IMR-90 (cell line): ENCODE measurements at regions not wholly inside any gene's neighbourhood (a gene's known extent, or its start where the extent isn't known, plus 50 kb on each side); places are given as distances from the start of the nearest gene placed in this dataset.

Source experiments
- ATAC-seq: fragments of 200-7000 bp; cut with Tn5 transposase; 2 replicates; pipeline ENCODE4 v1.9.1; 2020; ENCODE audit warnings: low read depth, mild to moderate bottlenecking, moderate library complexity
- BruUV-seq: library from RNA; stranded (reverse); fragments of 400-500 nt; replicated peaks from 2 replicates; lab custom pipeline; 2021; lab: Mats Ljungman, UMichigan
- CTCF ChIA-PET: fragments of 300-600 bp; formaldehyde crosslinking; extraction: SDS; loops from one replicate; lab custom pipeline; 2021; ENCODE audit warnings: antibody characterized with exemption; lab: Yijun Ruan, JAX
- POLR2A ChIA-PET: fragments of 300-600 bp; sonication (Branson Sonifier 250); formaldehyde crosslinking; loops from one replicate; lab custom pipeline; 2022; ENCODE audit warnings: antibody characterized with exemption; ENCODE audit not compliant: unreplicated experiment; lab: Charles Lee
- DNase-seq: peaks from one replicate; pipeline ENCODE4 v3.0.0; 2013
- H2AFZ ChIP-seq: replicated peaks from 2 replicates; pipeline ENCODE3; 2013; ENCODE audit warnings: low read length, mild to moderate bottlenecking; ENCODE audit not compliant: poor library complexity
- H2AK5ac ChIP-seq: 2 replicates; pipeline ENCODE4 v1.6.1; 2013; ENCODE audit warnings: low read depth, low read length, inconsistent platforms
- H2AK9ac ChIP-seq: replicated peaks from 2 replicates; pipeline ENCODE3; 2013; ENCODE audit warnings: mild to moderate bottlenecking, low read depth, low read length, moderate library complexity; ENCODE audit not compliant: poor library complexity
- H2BK120ac ChIP-seq: 2 replicates; pipeline ENCODE4 v1.6.1; 2013; ENCODE audit warnings: low read depth, low read length, inconsistent platforms
- H2BK15ac ChIP-seq: 3 replicates; pipeline ENCODE4 v1.6.1; 2013; ENCODE audit warnings: low read depth, low read length, inconsistent platforms
- H2BK20ac ChIP-seq: 2 replicates; pipeline ENCODE4 v1.6.1; 2013; ENCODE audit warnings: low read depth, mild to moderate bottlenecking, inconsistent platforms, low read length, moderate library complexity
- H2BK5ac ChIP-seq: 2 replicates; pipeline ENCODE4 v1.6.1; 2013; ENCODE audit warnings: mild to moderate bottlenecking, low read depth, low read length, inconsistent platforms; ENCODE audit not compliant: poor library complexity, severe bottlenecking
- H3K14ac ChIP-seq: replicated peaks from 2 replicates; pipeline ENCODE4 v1.6.1; 2013; ENCODE audit warnings: low read depth, low read length, inconsistent platforms
- H3K18ac ChIP-seq: 2 replicates; pipeline ENCODE4 v1.6.1; 2013; ENCODE audit warnings: low read depth, low read length, control low read depth
- H3K23ac ChIP-seq: 2 replicates; pipeline ENCODE4 v1.6.1; 2013; ENCODE audit warnings: low read depth, low read length, inconsistent platforms
- H3K27ac ChIP-seq: 2 replicates; pipeline ENCODE4 v1.5.1; 2013; ENCODE audit warnings: mild to moderate bottlenecking, control low read depth, low read length; ENCODE audit not compliant: insufficient read depth
- H3K27me3 ChIP-seq: 2 replicates; pipeline ENCODE4 v1.6.1; 2013; ENCODE audit warnings: low read length; ENCODE audit not compliant: control insufficient read depth, insufficient read depth
- H3K36me3 ChIP-seq: 2 replicates; pipeline ENCODE4 v1.6.1; 2013; ENCODE audit warnings: low read length, mixed read lengths; ENCODE audit not compliant: control insufficient read depth, insufficient read depth
- H3K4ac ChIP-seq: 2 replicates; pipeline ENCODE4 v1.6.1; 2013; ENCODE audit warnings: low read depth, low read length, inconsistent platforms
- H3K4me1 ChIP-seq: 2 replicates; pipeline ENCODE4 v1.6.1; 2013; ENCODE audit warnings: low read length, mixed read lengths; ENCODE audit not compliant: control insufficient read depth, insufficient read depth
- H3K4me2 ChIP-seq: 2 replicates; pipeline ENCODE4 v1.6.1; 2013; ENCODE audit warnings: low read depth, mild to moderate bottlenecking, control low read depth, low read length, moderate library complexity
- H3K4me3 ChIP-seq: 2 replicates; pipeline ENCODE4 v1.5.1; 2013; ENCODE audit warnings: low read depth, mild to moderate bottlenecking, control low read depth, low read length, moderate library complexity; ENCODE audit not compliant: insufficient read depth
- H3K56ac ChIP-seq: 2 replicates; pipeline ENCODE4 v1.6.1; 2013; ENCODE audit warnings: low read length, inconsistent platforms; ENCODE audit not compliant: insufficient read depth; ENCODE audit errors: extremely low read depth
- H3K79me1 ChIP-seq, 2 experiments: 2 replicates each; pipeline ENCODE4 v1.6.1; 2013; ENCODE audit warnings: low read length in 2 of 2, inconsistent platforms in 1 of 2, low read depth in 1 of 2
- H3K9ac ChIP-seq: 2 replicates; pipeline ENCODE4 v1.6.1; 2013; ENCODE audit warnings: low read depth, low read length, control low read depth
- H3K9me1 ChIP-seq: 2 replicates; pipeline ENCODE4 v1.6.1; 2013; ENCODE audit warnings: low read length, inconsistent platforms; ENCODE audit not compliant: insufficient read depth
- H3K9me3 ChIP-seq: 2 replicates; pipeline ENCODE4 v1.6.1; 2013; ENCODE audit warnings: low read length; ENCODE audit not compliant: control insufficient read depth, insufficient read depth
- H4K20me1 ChIP-seq: 2 replicates; pipeline ENCODE4 v1.6.1; 2013; ENCODE audit warnings: low read length, inconsistent platforms; ENCODE audit not compliant: insufficient read depth
- H4K5ac ChIP-seq: 2 replicates; pipeline ENCODE4 v1.6.1; 2013; ENCODE audit warnings: mild to moderate bottlenecking, low read depth, low read length, control low read depth
- H4K8ac ChIP-seq, 2 experiments: 2 replicates each; pipeline ENCODE4 v1.6.1; 2013; ENCODE audit warnings: low read depth in 2 of 2, low read length in 2 of 2, control low read depth in 1 of 2, inconsistent platforms in 1 of 2
- H4K91ac ChIP-seq: 2 replicates; pipeline ENCODE4 v1.6.1; 2013; ENCODE audit warnings: low read depth, low read length, inconsistent platforms; ENCODE audit not compliant: insufficient read depth
- BHLHE40 ChIP-seq: fragments of 150-350 bp; IDR thresholded peaks from 2 replicates; pipeline ENCODE4 v1.6.1; 2016; ENCODE audit warnings: mild to moderate bottlenecking, low read depth, low read length
- CEBPB ChIP-seq: IDR thresholded peaks from 2 replicates; pipeline ENCODE4 v1.6.1; 2012; ENCODE audit warnings: low read depth, low read length, improper control_type of control experiment
- CHD1 ChIP-seq: IDR thresholded peaks from 2 replicates; pipeline ENCODE4 v1.6.1; 2012; ENCODE audit warnings: low read depth, low read length, improper control_type of control experiment
- FOS ChIP-seq: fragments of 150-350 bp; IDR thresholded peaks from 2 replicates; pipeline ENCODE4 v1.6.1; 2016; ENCODE audit warnings: low read depth, low read length
- MAFK ChIP-seq: IDR thresholded peaks from 2 replicates; pipeline ENCODE4 v1.6.1; 2012; ENCODE audit warnings: low read depth, low read length, improper control_type of control experiment
- MAZ ChIP-seq: IDR thresholded peaks from 2 replicates; pipeline ENCODE4 v1.6.1; 2012; ENCODE audit warnings: low read depth, mild to moderate bottlenecking, low read length, improper control_type of control experiment, moderate library complexity, borderline replicate concordance
- MXI1 ChIP-seq: IDR thresholded peaks from 2 replicates; pipeline ENCODE4 v1.6.1; 2012; ENCODE audit warnings: low read depth, mild to moderate bottlenecking, low read length, moderate library complexity, borderline replicate concordance
- NFE2L2 ChIP-seq: fragments of 150-350 bp; IDR thresholded peaks from 2 replicates; pipeline ENCODE4 v1.6.1; 2016; ENCODE audit warnings: low read depth, mild to moderate bottlenecking, low read length
- POLR2A ChIP-seq: IDR thresholded peaks from 2 replicates; pipeline ENCODE4 v1.6.1; 2012; ENCODE audit warnings: mild to moderate bottlenecking, low read depth, low read length
- RAD21 ChIP-seq: IDR thresholded peaks from 2 replicates; pipeline ENCODE4 v1.6.1; 2012; ENCODE audit warnings: low read length, improper control_type of control experiment
- RFX5 ChIP-seq: IDR thresholded peaks from 2 replicates; pipeline ENCODE4 v1.8.0; 2012; ENCODE audit warnings: low read depth, mild to moderate bottlenecking, low read length, moderate library complexity
- SMC3 ChIP-seq: fragments of 150-350 bp; IDR thresholded peaks from 2 replicates; pipeline ENCODE4 v1.6.1; 2016; ENCODE audit warnings: low read depth, mild to moderate bottlenecking, antibody characterized with exemption, low read length, moderate library complexity
- WGBS, 2 experiments: methylation state at CpG; one replicate each; pipeline versions ENCODE4 v1.1.5 to v1.1.7; 2013; ENCODE audit warnings: missing lambda C conversion rate in 2 of 2; ENCODE audit not compliant: insufficient read length in 1 of 2; ENCODE audit errors: extremely low coverage in 2 of 2; 5-methylcytosine and 5-hydroxymethylcytosine counted together
- dilution Hi-C: fragments of 300-500 bp; cut with HindIII; formaldehyde crosslinking; loops from one replicate; pipeline ENCODE4 v1.14.3; 2018; ENCODE audit warnings: low sequenced_read_pairs; ENCODE audit not compliant: unreplicated experiment
- in situ Hi-C: fragments of 300-500 bp; cut with MboI; formaldehyde crosslinking; loops from 3 replicates; pipeline ENCODE4 v1.14.3; 2019; ENCODE audit warnings: low sequenced_read_pairs, inconsistent platforms, mixed read lengths
- intact Hi-C: fragments of 100-400 bp; cut with micrococcal nuclease; formaldehyde crosslinking; loops from 2 replicates; pipeline ENCODE4 v1.10.0; 2022
- TF ChIP-seq, protein P1 (sequence below): fragments of 150-350 bp; IDR thresholded peaks from 2 replicates; pipeline ENCODE4 v1.6.1; 2017; ENCODE audit warnings: mild to moderate bottlenecking, antibody characterized with exemption, low read length, low read depth
- TF ChIP-seq, protein P2 (sequence below): fragments of 150-350 bp; IDR thresholded peaks from 2 replicates; pipeline ENCODE4 v1.6.1; 2016; ENCODE audit warnings: low read depth, mild to moderate bottlenecking, low read length, moderate library complexity, borderline replicate concordance
- TF ChIP-seq, protein P3 (sequence below): conservative IDR thresholded peaks from 2 replicates; pipeline ENCODE4 v1.5.1; 2012; ENCODE audit warnings: mild to moderate bottlenecking, low read depth, low read length, improper control_type of control experiment

DNA sequence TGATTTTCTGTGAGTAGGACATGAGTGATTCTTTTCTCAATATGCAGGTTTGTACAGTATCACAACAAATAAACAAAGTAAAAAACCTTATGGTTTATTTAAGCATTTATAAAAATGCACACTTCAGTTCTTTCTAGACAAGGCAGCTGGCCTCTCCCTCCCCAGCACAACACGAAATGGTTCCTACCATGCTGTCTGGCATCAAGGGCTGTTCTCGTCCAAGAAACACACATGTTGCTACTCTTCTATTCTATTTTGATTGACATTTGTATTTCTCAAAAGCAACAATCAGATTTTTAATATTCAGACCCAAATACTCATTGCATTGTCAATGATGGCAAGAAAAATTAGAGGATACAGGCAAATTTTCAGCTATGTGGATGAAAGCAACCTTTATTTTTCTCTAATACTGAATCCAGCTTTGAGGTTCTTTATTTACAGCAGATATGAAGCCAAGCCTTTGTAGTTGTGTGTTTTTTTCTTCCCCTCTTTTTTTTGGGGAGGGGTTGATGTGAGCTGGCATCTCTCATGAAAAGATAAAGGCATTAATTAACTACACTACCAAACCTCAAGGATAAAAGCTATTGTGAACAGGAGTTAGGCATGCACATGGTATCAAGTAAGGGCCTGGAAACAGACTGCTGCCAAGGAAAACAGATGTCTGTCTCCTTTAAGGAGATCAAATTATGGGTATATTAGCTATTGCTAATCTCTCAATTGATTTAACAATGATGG is 96.4 kb upstream of the PREP start:
- Histone ChIP-seq H3K36me3 (no peaks in the 10 kb centered on the region), H3K79me1 (no peaks in the 10 kb centered on the region), H4K8ac (no peak overlapping the region), H2AK5ac (no peak overlapping the region), H3K9me1 (no peaks in the 10 kb centered on the region; the same call in 1 of the 2 replicates), H2BK5ac (no peak overlapping the region), H3K27me3 (no peaks in the 10 kb centered on the region), H3K9me3 (no peaks in the 10 kb centered on the region), H3K56ac (no peak overlapping the region), H4K5ac (no peak overlapping the region), H3K27ac (no peak overlapping the region), H3K18ac (no peak overlapping the region), H2AFZ (no peak overlapping the region), H3K9ac (no peak overlapping the region), H3K23ac (no peak overlapping the region), H2BK120ac (no peak overlapping the region), H3K4me2 (no peak overlapping the region), H2BK15ac (no peak overlapping the region), H2BK20ac (no peak overlapping the region), H4K20me1 (no peaks in the 10 kb centered on the region), H3K4me3 (no peak overlapping the region), H2AK9ac (no peak overlapping the region), H3K4me1 (no peaks in the 10 kb centered on the region), H3K4ac (no peak overlapping the region), H4K91ac (no peak overlapping the region), H3K14ac (no peak overlapping the region)
- in situ Hi-C loops (no loop called here), intact Hi-C loops (no loop called here), dilution Hi-C loops (no loop called here)
- ChIA-PET CTCF (interaction anchor here (0.5 kb wide), 1 partner anchor 11 kb away, joined by 6 read pairs; no protein-coding TSS in a partner anchor), POLR2A (no interaction called here)
- BruUV-seq: no TSS peak
- no CpG with 5 or more reads among the region's 2 CpGs for WGBS, 2 experiments
- ATAC-seq (no peak), DNase-seq (no peak)
- TF ChIP-seq RFX5: no peak
- no peak for TF ChIP-seq FOS
- no peak for TF ChIP-seq SMC3
- TF ChIP-seq RAD21: no peak
- no peak for TF ChIP-seq MXI1
- TF ChIP-seq, protein P1, sequence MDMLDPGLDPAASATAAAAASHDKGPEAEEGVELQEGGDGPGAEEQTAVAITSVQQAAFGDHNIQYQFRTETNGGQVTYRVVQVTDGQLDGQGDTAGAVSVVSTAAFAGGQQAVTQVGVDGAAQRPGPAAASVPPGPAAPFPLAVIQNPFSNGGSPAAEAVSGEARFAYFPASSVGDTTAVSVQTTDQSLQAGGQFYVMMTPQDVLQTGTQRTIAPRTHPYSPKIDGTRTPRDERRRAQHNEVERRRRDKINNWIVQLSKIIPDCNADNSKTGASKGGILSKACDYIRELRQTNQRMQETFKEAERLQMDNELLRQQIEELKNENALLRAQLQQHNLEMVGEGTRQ: no peak
- TF ChIP-seq, protein P2, sequence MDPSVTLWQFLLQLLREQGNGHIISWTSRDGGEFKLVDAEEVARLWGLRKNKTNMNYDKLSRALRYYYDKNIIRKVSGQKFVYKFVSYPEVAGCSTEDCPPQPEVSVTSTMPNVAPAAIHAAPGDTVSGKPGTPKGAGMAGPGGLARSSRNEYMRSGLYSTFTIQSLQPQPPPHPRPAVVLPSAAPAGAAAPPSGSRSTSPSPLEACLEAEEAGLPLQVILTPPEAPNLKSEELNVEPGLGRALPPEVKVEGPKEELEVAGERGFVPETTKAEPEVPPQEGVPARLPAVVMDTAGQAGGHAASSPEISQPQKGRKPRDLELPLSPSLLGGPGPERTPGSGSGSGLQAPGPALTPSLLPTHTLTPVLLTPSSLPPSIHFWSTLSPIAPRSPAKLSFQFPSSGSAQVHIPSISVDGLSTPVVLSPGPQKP: no peak
- TF ChIP-seq MAFK: no peak
- no peak for TF ChIP-seq POLR2A
- TF ChIP-seq, protein P3, sequence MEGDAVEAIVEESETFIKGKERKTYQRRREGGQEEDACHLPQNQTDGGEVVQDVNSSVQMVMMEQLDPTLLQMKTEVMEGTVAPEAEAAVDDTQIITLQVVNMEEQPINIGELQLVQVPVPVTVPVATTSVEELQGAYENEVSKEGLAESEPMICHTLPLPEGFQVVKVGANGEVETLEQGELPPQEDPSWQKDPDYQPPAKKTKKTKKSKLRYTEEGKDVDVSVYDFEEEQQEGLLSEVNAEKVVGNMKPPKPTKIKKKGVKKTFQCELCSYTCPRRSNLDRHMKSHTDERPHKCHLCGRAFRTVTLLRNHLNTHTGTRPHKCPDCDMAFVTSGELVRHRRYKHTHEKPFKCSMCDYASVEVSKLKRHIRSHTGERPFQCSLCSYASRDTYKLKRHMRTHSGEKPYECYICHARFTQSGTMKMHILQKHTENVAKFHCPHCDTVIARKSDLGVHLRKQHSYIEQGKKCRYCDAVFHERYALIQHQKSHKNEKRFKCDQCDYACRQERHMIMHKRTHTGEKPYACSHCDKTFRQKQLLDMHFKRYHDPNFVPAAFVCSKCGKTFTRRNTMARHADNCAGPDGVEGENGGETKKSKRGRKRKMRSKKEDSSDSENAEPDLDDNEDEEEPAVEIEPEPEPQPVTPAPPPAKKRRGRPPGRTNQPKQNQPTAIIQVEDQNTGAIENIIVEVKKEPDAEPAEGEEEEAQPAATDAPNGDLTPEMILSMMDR: no peak
- no peak for TF ChIP-seq CEBPB
- TF ChIP-seq BHLHE40: no peak
- TF ChIP-seq MAZ: no peak
- no peak for TF ChIP-seq CHD1
- TF ChIP-seq NFE2L2: no peak
